ENCODE measurements at regions not wholly inside any gene's neighbourhood (a gene's known extent, or its start where the extent isn't known, plus 50 kb on each side); places are given as distances from the start of the nearest gene placed in this dataset.

- TF ChIP-seq CTCF (IDR thresholded peaks at IDR 0.05) = no peak
- no peak for TF ChIP-seq POLR2A (IDR thresholded peaks at IDR 0.05)
Observed at GRCh38 chrX:42077675-42078074, 154.3 kb upstream of the CASK start.
